ENCODE measurements at regions not wholly inside any gene's neighbourhood (a gene's known extent, or its start where the extent isn't known, plus 50 kb on each side); places are given as distances from the start of the nearest gene placed in this dataset.

DNA sequence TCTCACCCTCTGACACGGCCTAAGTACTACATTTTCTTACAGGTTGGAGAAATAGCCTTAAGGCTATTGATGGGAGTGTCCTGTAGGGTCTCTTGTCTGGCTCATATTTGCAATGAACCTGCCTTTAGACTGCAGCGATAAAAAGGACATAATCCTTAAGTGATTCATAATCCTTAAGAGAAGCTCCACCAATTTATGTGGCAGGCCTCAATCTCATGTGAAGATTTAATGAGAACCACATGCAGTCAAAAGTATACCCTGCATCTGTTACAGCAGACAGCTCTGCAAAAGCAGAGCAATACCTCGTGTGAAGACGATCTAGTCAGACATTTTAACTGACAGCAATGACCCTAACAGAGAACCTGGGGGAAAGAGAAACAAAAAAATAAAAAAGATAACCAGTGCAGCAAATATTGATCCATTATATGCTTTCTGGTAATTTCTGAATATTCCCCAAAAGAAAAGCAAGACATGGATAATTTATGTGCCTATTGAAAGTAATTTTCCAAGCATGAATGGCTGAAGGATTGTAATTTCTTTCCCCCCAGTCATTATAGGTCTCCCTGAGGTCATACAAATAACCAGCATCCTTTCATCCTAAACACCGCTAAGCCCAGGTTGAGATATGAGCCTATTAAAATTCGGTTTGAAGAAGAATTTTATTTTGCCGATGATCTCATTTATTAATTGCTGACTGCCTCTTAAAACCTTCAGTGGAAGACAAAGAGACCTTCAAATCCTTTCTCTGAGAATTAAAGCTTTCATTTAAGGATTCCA, 321.8 kb upstream of the NBEA start:
- Histone ChIP-seq H3K9ac (ENCODE audit: low read depth in 1 of 2, low read length in 2 of 2) (no peak overlapping the region), H3K36me3 (ENCODE audit: control insufficient read depth in 2 of 2, insufficient read depth in 2 of 2, low read length in 2 of 2) (no peaks in the 10 kb centered on the region), H3K27ac (ENCODE audit: low read depth in 2 of 2, low read length in 2 of 2) (no peak overlapping the region), H3K9me3 (ENCODE audit: control insufficient read depth in 2 of 2, low read length in 2 of 2) (no peaks in the 10 kb centered on the region), H3K27me3 (ENCODE audit: control insufficient read depth in 2 of 2, insufficient read depth in 2 of 2, low read length in 2 of 2) (no peaks in the 10 kb centered on the region), H3K4me1 (ENCODE audit: control insufficient read depth in 2 of 2, insufficient read depth in 2 of 2, low read length in 2 of 2) (no peaks in the 10 kb centered on the region), H3K4me3 (ENCODE audit: low read length in 2 of 2) (no peak overlapping the region)

DNA sequence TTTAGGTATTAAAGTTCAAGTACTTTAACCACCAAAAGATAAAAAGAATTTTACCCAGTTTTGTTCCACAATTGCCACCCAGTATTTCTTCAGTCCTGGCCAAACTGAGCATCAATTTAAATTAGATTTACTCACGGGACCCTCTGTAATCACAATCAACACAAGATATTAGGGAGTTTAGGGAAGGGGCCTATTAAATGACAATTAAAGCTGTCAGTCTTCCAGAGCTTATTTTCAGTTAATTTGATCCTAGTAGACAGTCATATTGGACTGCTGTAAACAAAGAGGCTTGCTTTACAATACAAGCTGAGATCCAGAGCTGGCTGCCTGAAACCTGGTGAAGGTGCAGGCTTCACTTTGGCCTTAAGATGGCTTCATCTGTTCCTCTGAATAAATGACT, 321.2 kb upstream of the NBEA start:
- H3K4me1 ChIP-seq (ENCODE audit: control insufficient read depth in 2 of 2, insufficient read depth in 2 of 2, low read length in 2 of 2), result no peaks in the 10 kb centered on the region
- no peak overlapping the region for H3K4me3 ChIP-seq (ENCODE audit: low read length in 2 of 2)
- H3K9me3 ChIP-seq (ENCODE audit: control insufficient read depth in 2 of 2, low read length in 2 of 2), result no peaks in the 10 kb centered on the region
- H3K9ac ChIP-seq (ENCODE audit: low read depth in 1 of 2, low read length in 2 of 2), result no peak overlapping the region
- no peaks in the 10 kb centered on the region for H3K36me3 ChIP-seq (ENCODE audit: control insufficient read depth in 2 of 2, insufficient read depth in 2 of 2, low read length in 2 of 2)
- H3K27me3 ChIP-seq (ENCODE audit: control insufficient read depth in 2 of 2, insufficient read depth in 2 of 2, low read length in 2 of 2), result no peaks in the 10 kb centered on the region
- H3K27ac ChIP-seq (ENCODE audit: low read depth in 2 of 2, low read length in 2 of 2), result no peak overlapping the region

DNA sequence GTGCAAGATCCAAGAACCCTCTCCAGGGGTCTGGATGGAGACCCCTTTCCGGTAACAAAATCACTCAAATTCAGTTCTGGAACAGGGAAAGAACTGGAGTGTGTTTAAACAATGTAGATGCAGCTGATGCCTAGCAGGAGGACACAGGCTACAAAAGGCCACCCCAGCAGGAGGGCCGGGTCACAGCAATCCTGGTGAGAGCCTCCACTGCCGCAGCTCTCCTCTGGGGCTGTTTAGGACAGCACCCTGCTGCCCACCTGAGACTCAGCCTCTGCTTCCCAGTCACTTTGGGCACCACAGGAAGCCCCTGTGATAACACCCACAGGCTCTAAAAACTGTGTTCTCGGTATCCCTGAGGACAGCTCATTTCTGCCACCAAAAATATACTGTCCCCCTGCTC, 318.7 kb upstream of the NBEA start:
- H3K9me3 ChIP-seq (ENCODE audit: control insufficient read depth in 2 of 2, low read length in 2 of 2), result no peaks in the 10 kb centered on the region
- no peak overlapping the region for H3K4me3 ChIP-seq (ENCODE audit: low read length in 2 of 2)
- H3K27ac ChIP-seq (ENCODE audit: low read depth in 2 of 2, low read length in 2 of 2), result no peak overlapping the region
- H3K4me1 ChIP-seq (ENCODE audit: control insufficient read depth in 2 of 2, insufficient read depth in 2 of 2, low read length in 2 of 2), result no peaks in the 10 kb centered on the region
- no peaks in the 10 kb centered on the region for H3K27me3 ChIP-seq (ENCODE audit: control insufficient read depth in 2 of 2, insufficient read depth in 2 of 2, low read length in 2 of 2)
- H3K9ac ChIP-seq (ENCODE audit: low read depth in 1 of 2, low read length in 2 of 2), result no peak overlapping the region
- no peaks in the 10 kb centered on the region for H3K36me3 ChIP-seq (ENCODE audit: control insufficient read depth in 2 of 2, insufficient read depth in 2 of 2, low read length in 2 of 2)

DNA sequence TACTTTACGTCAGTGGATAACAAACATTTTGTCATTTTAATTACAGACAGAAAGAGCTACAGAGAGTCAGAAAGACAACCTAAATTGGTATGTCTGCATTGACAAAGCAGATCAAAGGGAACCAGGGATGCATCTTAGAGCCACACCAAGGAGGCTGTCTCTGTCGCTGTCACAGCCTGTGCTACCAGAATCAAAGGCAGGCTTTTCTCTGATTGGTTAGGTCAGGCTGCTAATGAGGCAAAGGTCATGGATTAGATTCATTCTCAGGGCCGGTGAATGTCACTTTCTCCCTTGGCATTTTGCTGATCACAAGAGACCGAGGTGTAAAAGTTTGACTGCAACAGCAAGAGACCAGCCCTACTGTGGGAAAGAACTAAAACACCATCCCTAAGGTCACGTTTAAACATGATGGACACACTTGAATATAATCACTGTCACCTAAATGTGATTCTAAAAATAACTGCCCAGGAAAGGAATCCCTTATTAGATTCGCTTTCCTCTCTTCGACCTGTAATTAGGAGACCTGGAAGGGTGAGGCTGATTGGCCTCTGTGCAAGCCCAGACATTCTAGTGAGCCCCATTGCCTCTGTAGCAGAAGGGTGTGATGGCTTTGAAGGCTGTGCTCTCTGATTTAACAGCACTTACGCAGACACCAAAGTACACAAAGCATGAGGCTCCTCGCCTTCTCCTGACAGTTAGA, 314.4 kb upstream of the NBEA start:
- no peaks in the 10 kb centered on the region for H3K27me3 ChIP-seq (ENCODE audit: control insufficient read depth in 2 of 2, insufficient read depth in 2 of 2, low read length in 2 of 2)
- no peak overlapping the region for H3K4me3 ChIP-seq (ENCODE audit: low read length in 2 of 2)
- H3K4me1 ChIP-seq (ENCODE audit: control insufficient read depth in 2 of 2, insufficient read depth in 2 of 2, low read length in 2 of 2), result no peaks in the 10 kb centered on the region
- no peaks in the 10 kb centered on the region for H3K9me3 ChIP-seq (ENCODE audit: control insufficient read depth in 2 of 2, low read length in 2 of 2)
- no peaks in the 10 kb centered on the region for H3K36me3 ChIP-seq (ENCODE audit: control insufficient read depth in 2 of 2, insufficient read depth in 2 of 2, low read length in 2 of 2)
- H3K9ac ChIP-seq (ENCODE audit: low read depth in 1 of 2, low read length in 2 of 2), result no peak overlapping the region
- H3K27ac ChIP-seq (ENCODE audit: low read depth in 2 of 2, low read length in 2 of 2), result no peak overlapping the region

DNA sequence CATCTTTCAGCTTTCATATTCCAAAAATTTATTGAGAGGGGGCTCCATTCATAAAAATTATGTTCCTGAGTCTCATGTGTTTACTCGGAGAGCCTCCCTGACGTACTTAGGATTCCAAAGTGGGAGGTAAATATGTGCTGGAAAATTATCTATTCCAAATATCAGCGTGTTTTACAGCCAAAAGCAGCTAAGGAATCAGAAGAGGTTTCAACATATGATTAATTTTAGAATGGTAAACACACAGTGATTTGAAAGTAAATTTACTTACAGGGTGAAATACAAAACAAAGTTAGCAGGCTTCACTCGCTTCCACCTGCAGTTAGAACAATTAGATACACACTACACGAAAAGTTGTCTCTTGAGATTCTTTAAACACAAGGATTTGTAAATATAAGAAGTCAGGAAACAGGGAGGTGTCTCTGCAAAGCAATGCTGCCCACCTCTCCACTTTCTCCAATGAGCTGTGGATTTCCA, 313.8 kb upstream of the NBEA start:
- H3K36me3 ChIP-seq (ENCODE audit: control insufficient read depth in 2 of 2, insufficient read depth in 2 of 2, low read length in 2 of 2), result no peaks in the 10 kb centered on the region
- H3K9me3 ChIP-seq (ENCODE audit: control insufficient read depth in 2 of 2, low read length in 2 of 2), result no peaks in the 10 kb centered on the region
- no peaks in the 10 kb centered on the region for H3K4me1 ChIP-seq (ENCODE audit: control insufficient read depth in 2 of 2, insufficient read depth in 2 of 2, low read length in 2 of 2)
- H3K4me3 ChIP-seq (ENCODE audit: low read length in 2 of 2), result no peak overlapping the region
- no peak overlapping the region for H3K9ac ChIP-seq (ENCODE audit: low read depth in 1 of 2, low read length in 2 of 2)
- no peaks in the 10 kb centered on the region for H3K27me3 ChIP-seq (ENCODE audit: control insufficient read depth in 2 of 2, insufficient read depth in 2 of 2, low read length in 2 of 2)
- H3K27ac ChIP-seq (ENCODE audit: low read depth in 2 of 2, low read length in 2 of 2), result no peak overlapping the region

DNA sequence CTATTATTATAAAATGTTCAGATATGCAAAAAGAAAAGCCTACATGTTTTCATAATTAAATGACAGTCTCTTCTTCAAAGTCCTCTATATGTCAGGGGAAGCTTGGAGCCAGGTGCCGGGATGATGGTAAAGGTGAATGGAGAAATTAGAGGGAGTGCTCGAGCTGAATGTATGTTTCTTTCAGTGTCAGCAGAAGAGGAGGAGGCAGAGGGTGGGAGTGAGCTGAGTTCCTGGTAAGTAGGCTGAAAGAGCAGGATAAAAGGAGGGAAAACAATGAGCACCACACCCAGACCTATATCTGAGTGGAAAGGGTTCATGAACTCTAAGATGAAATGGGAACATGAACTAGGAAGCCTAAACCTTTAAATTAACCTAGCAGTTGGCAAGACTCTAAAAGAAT, 307.6 kb upstream of the NBEA start:
- H3K4me1 ChIP-seq (ENCODE audit: control insufficient read depth in 2 of 2, insufficient read depth in 2 of 2, low read length in 2 of 2), result no peaks in the 10 kb centered on the region
- H3K36me3 ChIP-seq (ENCODE audit: control insufficient read depth in 2 of 2, insufficient read depth in 2 of 2, low read length in 2 of 2), result no peaks in the 10 kb centered on the region
- no peaks in the 10 kb centered on the region for H3K27me3 ChIP-seq (ENCODE audit: control insufficient read depth in 2 of 2, insufficient read depth in 2 of 2, low read length in 2 of 2)
- no peak overlapping the region for H3K27ac ChIP-seq (ENCODE audit: low read depth in 2 of 2, low read length in 2 of 2)
- no peak overlapping the region for H3K4me3 ChIP-seq (ENCODE audit: low read length in 2 of 2)
- no peaks in the 10 kb centered on the region for H3K9me3 ChIP-seq (ENCODE audit: control insufficient read depth in 2 of 2, low read length in 2 of 2)
- no peak overlapping the region for H3K9ac ChIP-seq (ENCODE audit: low read depth in 1 of 2, low read length in 2 of 2)

DNA sequence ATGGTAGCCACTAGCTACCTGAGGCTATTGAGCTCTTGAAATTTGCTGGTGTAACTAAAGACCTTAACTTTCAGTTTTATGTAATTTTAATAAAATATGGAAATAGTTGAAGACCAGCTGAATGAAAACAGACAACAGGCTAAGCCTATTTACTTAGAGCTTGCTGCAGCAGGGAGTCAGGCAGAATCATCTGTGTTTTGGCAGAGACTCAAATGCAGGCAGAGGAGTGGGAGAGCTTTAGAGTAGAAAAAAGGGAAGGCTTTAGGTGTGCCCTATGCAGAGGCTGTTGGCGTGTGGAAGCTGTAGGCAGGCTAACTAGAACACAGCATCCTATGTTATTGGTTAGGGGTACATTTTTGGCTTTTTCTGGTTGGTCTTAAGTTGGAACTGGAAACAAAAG, 304.9 kb upstream of the NBEA start:
- H3K9ac ChIP-seq (ENCODE audit: low read depth in 1 of 2, low read length in 2 of 2), result no peak overlapping the region
- H3K4me1 ChIP-seq (ENCODE audit: control insufficient read depth in 2 of 2, insufficient read depth in 2 of 2, low read length in 2 of 2), result no peaks in the 10 kb centered on the region
- no peaks in the 10 kb centered on the region for H3K9me3 ChIP-seq (ENCODE audit: control insufficient read depth in 2 of 2, low read length in 2 of 2)
- no peak overlapping the region for H3K27ac ChIP-seq (ENCODE audit: low read depth in 2 of 2, low read length in 2 of 2)
- no peak overlapping the region for H3K4me3 ChIP-seq (ENCODE audit: low read length in 2 of 2)
- no peaks in the 10 kb centered on the region for H3K27me3 ChIP-seq (ENCODE audit: control insufficient read depth in 2 of 2, insufficient read depth in 2 of 2, low read length in 2 of 2)
- no peaks in the 10 kb centered on the region for H3K36me3 ChIP-seq (ENCODE audit: control insufficient read depth in 2 of 2, insufficient read depth in 2 of 2, low read length in 2 of 2)

DNA sequence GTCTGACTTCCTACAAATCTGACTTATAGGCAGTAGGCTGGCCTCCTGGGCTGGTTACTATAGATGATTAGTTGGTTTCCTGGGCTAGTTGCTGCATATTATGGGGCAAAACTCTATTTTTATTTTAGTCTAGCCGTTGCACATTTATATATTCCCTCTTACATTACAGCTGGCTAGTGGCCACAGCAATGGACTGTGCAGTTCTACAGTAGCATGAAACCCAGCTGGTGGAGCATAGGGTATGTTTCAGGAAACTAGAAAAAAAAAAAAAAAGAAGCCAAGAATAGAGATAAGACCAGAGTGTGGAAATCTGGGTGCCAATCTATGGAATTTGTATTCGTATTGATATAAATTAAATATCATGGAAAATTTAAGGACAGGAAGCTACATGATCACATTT, 304.4 kb upstream of the NBEA start:
- Histone ChIP-seq H3K9ac (ENCODE audit: low read depth in 1 of 2, low read length in 2 of 2) (no peak overlapping the region), H3K4me3 (ENCODE audit: low read length in 2 of 2) (no peak overlapping the region), H3K9me3 (ENCODE audit: control insufficient read depth in 2 of 2, low read length in 2 of 2) (no peaks in the 10 kb centered on the region), H3K27ac (ENCODE audit: low read depth in 2 of 2, low read length in 2 of 2) (no peak overlapping the region), H3K4me1 (ENCODE audit: control insufficient read depth in 2 of 2, insufficient read depth in 2 of 2, low read length in 2 of 2) (no peaks in the 10 kb centered on the region), H3K27me3 (ENCODE audit: control insufficient read depth in 2 of 2, insufficient read depth in 2 of 2, low read length in 2 of 2) (no peaks in the 10 kb centered on the region), H3K36me3 (ENCODE audit: control insufficient read depth in 2 of 2, insufficient read depth in 2 of 2, low read length in 2 of 2) (no peaks in the 10 kb centered on the region)

DNA sequence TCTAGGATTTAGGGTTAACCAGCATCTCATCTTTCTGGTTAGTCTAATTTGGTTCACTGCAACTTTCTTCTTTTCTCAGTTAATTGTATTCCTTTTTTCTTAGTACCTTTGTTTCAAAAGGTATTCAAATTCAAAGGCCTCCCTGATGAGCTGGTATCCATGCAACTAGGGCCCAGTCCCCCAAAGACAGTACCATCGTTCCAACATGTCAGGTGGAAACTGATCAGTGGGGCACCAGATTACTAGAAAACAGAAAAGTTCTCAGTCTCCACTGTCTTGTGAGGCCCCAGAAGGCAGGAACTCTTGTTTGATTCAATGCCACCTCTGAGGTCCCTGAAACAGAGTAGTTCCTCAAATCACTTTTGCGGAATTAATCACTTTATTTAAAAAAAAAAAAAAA, 303.2 kb upstream of the NBEA start:
- Histone ChIP-seq H3K9ac (ENCODE audit: low read depth in 1 of 2, low read length in 2 of 2) (no peak overlapping the region), H3K36me3 (ENCODE audit: control insufficient read depth in 2 of 2, insufficient read depth in 2 of 2, low read length in 2 of 2) (no peaks in the 10 kb centered on the region), H3K27ac (ENCODE audit: low read depth in 2 of 2, low read length in 2 of 2) (no peak overlapping the region), H3K4me3 (ENCODE audit: low read length in 2 of 2) (no peak overlapping the region), H3K4me1 (ENCODE audit: control insufficient read depth in 2 of 2, insufficient read depth in 2 of 2, low read length in 2 of 2) (no peaks in the 10 kb centered on the region), H3K27me3 (ENCODE audit: control insufficient read depth in 2 of 2, insufficient read depth in 2 of 2, low read length in 2 of 2) (no peaks in the 10 kb centered on the region), H3K9me3 (ENCODE audit: control insufficient read depth in 2 of 2, low read length in 2 of 2) (no peaks in the 10 kb centered on the region)

DNA sequence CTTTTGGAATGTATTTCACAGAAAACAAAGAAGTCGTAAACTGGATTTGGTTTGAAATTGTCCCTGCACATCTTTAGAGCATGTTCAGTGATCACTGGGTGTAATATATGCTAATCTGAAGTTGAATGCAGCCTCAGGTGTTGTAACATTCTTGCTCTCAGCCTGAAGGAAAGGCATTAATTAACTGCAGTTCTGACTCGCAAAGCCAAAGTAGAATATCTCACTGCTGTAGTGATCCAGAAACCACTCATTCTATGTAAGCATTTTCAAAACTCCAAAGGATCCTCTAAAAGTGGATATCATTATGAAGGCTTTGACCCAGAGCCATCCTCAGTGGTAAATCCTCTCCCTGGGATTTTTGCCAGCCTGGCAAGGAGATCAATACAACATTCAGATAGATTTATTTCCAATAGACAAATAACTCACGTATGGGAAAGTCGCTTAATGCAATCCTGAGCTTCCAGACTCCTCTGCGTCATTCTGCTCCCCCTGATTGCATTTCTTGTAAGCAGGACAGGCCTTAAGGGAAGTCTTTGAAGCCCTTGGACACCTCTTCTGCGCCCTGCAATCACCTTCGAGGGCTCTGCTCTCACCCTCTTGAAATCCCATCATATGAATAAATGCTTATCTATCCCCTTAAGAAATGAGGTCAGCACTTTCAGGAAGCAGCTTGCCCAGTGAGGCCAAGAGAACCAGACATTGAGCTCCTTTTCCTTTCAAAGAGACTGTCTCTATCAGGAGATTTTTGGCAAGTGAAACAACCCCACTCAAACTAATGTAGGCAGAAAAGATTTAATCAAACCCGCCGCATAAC, 301.7 kb upstream of the NBEA start:
- Histone ChIP-seq H3K4me1 (ENCODE audit: control insufficient read depth in 2 of 2, insufficient read depth in 2 of 2, low read length in 2 of 2) (no peaks in the 10 kb centered on the region), H3K9ac (ENCODE audit: low read depth in 1 of 2, low read length in 2 of 2) (no peak overlapping the region), H3K9me3 (ENCODE audit: control insufficient read depth in 2 of 2, low read length in 2 of 2) (no peaks in the 10 kb centered on the region), H3K27ac (ENCODE audit: low read depth in 2 of 2, low read length in 2 of 2) (no peak overlapping the region), H3K27me3 (ENCODE audit: control insufficient read depth in 2 of 2, insufficient read depth in 2 of 2, low read length in 2 of 2) (no peaks in the 10 kb centered on the region), H3K4me3 (ENCODE audit: low read length in 2 of 2) (no peak overlapping the region), H3K36me3 (ENCODE audit: control insufficient read depth in 2 of 2, insufficient read depth in 2 of 2, low read length in 2 of 2) (no peaks in the 10 kb centered on the region)

Data from mucosa of rectum (tissue), 2 donors.